ENCODE measurements at regions not wholly inside any gene's neighbourhood (a gene's known extent, or its start where the extent isn't known, plus 50 kb on each side); places are given as distances from the start of the nearest gene placed in this dataset.

DNA sequence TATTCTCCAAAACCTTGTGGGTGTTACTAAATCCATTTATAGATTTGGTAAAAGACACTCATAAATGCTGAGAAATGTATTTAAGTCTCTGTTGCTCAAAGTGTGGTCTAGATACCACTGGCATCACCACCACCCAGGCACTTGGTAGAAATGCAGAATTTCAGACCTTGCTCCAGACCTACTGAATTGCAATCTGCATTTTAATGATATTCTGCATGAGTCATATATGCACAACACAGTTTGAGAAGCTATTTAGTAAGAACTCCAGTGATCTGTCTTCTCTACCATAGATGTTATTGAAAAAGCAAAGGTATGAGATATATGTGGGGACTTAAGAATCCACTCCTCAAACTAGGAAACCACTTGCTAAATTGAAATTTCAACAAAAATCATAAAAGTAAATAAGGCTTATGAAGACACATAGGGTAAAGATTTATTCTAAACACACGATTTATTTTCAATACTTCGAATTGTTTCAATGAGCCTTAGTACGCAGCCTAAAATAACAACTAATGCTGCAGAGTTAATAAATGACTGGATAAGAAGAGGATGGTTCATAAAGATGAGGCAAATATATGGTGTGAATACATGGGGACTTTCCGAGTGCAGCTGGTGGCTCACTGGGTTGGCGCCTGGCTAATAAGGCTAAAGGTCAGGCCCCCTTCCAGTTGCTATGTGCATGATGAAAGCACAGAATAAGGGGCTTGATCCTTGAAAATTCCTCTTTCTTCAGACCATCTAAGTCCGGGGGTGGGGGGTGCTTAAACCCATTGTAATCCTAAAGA, 813.3 kb downstream of the NR2F2 start:
- no peak for TF ChIP-seq PPARA (CRISPR knock-in tag; IDR thresholded peaks at IDR 0.05; ENCODE audit: borderline replicate concordance)
- TF ChIP-seq ZNF8 (CRISPR knock-in tag; IDR thresholded peaks at IDR 0.05): no peak
- TF ChIP-seq RARB (CRISPR knock-in tag; IDR thresholded peaks at IDR 0.05): no peak
- TF ChIP-seq, protein P1, sequence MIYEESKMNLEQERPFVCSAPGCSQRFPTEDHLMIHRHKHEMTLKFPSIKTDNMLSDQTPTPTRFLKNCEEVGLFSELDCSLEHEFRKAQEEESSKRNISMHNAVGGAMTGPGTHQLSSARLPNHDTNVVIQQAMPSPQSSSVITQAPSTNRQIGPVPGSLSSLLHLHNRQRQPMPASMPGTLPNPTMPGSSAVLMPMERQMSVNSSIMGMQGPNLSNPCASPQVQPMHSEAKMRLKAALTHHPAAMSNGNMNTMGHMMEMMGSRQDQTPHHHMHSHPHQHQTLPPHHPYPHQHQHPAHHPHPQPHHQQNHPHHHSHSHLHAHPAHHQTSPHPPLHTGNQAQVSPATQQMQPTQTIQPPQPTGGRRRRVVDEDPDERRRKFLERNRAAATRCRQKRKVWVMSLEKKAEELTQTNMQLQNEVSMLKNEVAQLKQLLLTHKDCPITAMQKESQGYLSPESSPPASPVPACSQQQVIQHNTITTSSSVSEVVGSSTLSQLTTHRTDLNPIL (CRISPR knock-in tag; IDR thresholded peaks at IDR 0.05; ENCODE audit: low read depth): no peak
- TF ChIP-seq ZFP30 (CRISPR knock-in tag; IDR thresholded peaks at IDR 0.05): no peak
- TF ChIP-seq TOX (CRISPR knock-in tag; IDR thresholded peaks at IDR 0.05; ENCODE audit: borderline replicate concordance): no peak
- no peak for TF ChIP-seq GLIS3 (CRISPR knock-in tag; IDR thresholded peaks at IDR 0.05)
- no peak for TF ChIP-seq ZNF70 (CRISPR knock-in tag; IDR thresholded peaks at IDR 0.05)
- TF ChIP-seq ZNF565 (CRISPR knock-in tag; conservative IDR thresholded peaks at IDR 0.05; ENCODE audit: low read depth): no peak
- TF ChIP-seq, protein P2, sequence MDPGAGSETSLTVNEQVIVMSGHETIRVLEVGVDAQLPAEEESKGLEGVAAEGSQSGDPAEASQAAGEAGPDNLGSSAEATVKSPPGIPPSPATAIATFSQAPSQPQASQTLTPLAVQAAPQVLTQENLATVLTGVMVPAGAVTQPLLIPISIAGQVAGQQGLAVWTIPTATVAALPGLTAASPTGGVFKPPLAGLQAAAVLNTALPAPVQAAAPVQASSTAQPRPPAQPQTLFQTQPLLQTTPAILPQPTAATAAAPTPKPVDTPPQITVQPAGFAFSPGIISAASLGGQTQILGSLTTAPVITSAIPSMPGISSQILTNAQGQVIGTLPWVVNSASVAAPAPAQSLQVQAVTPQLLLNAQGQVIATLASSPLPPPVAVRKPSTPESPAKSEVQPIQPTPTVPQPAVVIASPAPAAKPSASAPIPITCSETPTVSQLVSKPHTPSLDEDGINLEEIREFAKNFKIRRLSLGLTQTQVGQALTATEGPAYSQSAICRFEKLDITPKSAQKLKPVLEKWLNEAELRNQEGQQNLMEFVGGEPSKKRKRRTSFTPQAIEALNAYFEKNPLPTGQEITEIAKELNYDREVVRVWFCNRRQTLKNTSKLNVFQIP (CRISPR knock-in tag; IDR thresholded peaks at IDR 0.05; ENCODE audit: borderline replicate concordance, low read depth): no peak
- TF ChIP-seq ARNTL (CRISPR knock-in tag; IDR thresholded peaks at IDR 0.05; ENCODE audit: borderline replicate concordance, low read depth): no peak

Measured in SK-N-SH treated with all-trans-retinoic acid at 6 μM for 48 hours (cell line).